SK-N-SH (cell line): ENCODE measurements at regions not wholly inside any gene's neighbourhood (a gene's known extent, or its start where the extent isn't known, plus 50 kb on each side); places are given as distances from the start of the nearest gene placed in this dataset.

Experiments used
- RAD21 ChIP-seq: IDR thresholded peaks from 2 replicates; pipeline ENCODE4 v1.6.1; 2012; ENCODE audit warnings: mild to moderate bottlenecking, low read length
- TAF1 ChIP-seq: IDR thresholded peaks from 2 replicates; pipeline ENCODE4 v1.6.1; 2012; ENCODE audit warnings: low read depth, mild to moderate bottlenecking, low read length, moderate library complexity, borderline replicate concordance
- TCF12 ChIP-seq: IDR thresholded peaks from 2 replicates; pipeline ENCODE4 v1.4.0; 2012
- TF ChIP-seq, protein P1 (sequence below): IDR thresholded peaks from 2 replicates; pipeline ENCODE4 v1.4.0; 2012; ENCODE audit warnings: low read depth
- TF ChIP-seq, protein P2 (sequence below): fragments of 200-600 bp; sonication (generic); IDR thresholded peaks from 2 replicates; pipeline ENCODE4 v1.6.1; 2017; ENCODE audit warnings: antibody characterized with exemption, mild to moderate bottlenecking, moderate library complexity

DNA sequence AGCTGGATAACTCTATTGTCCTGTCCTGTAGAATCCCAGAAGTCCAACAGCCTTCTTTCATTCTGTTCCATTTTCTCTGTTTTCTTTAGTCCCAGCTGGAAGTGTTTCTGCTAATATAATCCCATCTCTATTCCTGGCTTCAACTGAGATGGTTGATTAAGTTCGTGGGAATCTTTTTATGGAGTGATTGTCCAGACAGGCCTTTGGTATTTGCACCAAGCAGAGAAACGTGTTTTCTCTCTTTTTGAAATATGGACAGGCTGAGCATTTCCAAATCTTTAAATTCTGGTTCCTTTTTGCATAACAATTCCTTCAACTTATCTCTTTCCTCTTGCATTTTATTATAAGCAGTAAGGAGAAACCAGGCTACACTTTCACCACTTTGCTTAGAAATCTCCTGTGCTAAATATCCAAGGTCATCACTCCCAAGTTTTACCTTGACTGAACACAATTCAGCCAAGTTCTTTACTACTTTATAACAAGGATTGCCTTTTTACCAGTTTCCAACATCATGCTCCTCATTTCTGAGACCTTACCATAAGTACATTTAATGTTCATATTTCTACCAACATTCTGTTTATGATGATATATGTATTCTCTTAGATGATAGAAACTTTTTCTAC is 108.8 kb downstream of the ZFP36L2 start:
- TF ChIP-seq, protein P1, sequence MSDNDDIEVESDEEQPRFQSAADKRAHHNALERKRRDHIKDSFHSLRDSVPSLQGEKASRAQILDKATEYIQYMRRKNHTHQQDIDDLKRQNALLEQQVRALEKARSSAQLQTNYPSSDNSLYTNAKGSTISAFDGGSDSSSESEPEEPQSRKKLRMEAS = no peak
- TF ChIP-seq RAD21 = no peak
- TF ChIP-seq, protein P2, sequence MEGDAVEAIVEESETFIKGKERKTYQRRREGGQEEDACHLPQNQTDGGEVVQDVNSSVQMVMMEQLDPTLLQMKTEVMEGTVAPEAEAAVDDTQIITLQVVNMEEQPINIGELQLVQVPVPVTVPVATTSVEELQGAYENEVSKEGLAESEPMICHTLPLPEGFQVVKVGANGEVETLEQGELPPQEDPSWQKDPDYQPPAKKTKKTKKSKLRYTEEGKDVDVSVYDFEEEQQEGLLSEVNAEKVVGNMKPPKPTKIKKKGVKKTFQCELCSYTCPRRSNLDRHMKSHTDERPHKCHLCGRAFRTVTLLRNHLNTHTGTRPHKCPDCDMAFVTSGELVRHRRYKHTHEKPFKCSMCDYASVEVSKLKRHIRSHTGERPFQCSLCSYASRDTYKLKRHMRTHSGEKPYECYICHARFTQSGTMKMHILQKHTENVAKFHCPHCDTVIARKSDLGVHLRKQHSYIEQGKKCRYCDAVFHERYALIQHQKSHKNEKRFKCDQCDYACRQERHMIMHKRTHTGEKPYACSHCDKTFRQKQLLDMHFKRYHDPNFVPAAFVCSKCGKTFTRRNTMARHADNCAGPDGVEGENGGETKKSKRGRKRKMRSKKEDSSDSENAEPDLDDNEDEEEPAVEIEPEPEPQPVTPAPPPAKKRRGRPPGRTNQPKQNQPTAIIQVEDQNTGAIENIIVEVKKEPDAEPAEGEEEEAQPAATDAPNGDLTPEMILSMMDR = no peak
- TF ChIP-seq TCF12 = no peak
- TF ChIP-seq TAF1 = no peak
